Glutamatergic neuron (in vitro differentiated cells): ENCODE measurements at regions not wholly inside any gene's neighbourhood (a gene's known extent, or its start where the extent isn't known, plus 50 kb on each side); places are given as distances from the start of the nearest gene placed in this dataset.
"Not testable (repeated sequence)": the region's sequence is repeated elsewhere in the genome, so short reads cannot be mapped to it uniquely, and the experiment has no call there.

Experiments used
- DNase-seq: peaks from one replicate; pipeline ENCODE4 v3.0.0; 2022
- H3K27ac Mint-ChIP-seq: one replicate; pipeline ENCODE4 v1.8.0; 2020; ENCODE audit warnings: mild to moderate bottlenecking, mixed read lengths, inconsistent platforms; ENCODE audit not compliant: unreplicated experiment
- H3K27me3 Mint-ChIP-seq: one replicate; pipeline ENCODE4 v1.8.0; 2020; ENCODE audit warnings: mild to moderate bottlenecking, moderate library complexity, mixed read lengths, inconsistent platforms; ENCODE audit not compliant: unreplicated experiment
- H3K36me3 Mint-ChIP-seq: one replicate; pipeline ENCODE4 v1.8.0; 2020; ENCODE audit warnings: mild to moderate bottlenecking, mixed read lengths, inconsistent platforms; ENCODE audit not compliant: unreplicated experiment
- H3K4me1 Mint-ChIP-seq: one replicate; pipeline ENCODE4 v1.8.0; 2020; ENCODE audit warnings: mild to moderate bottlenecking, low read depth, mixed read lengths, inconsistent platforms; ENCODE audit not compliant: unreplicated experiment
- H3K4me3 Mint-ChIP-seq: one replicate; pipeline ENCODE4 v1.8.0; 2020; ENCODE audit warnings: mild to moderate bottlenecking, mixed read lengths, inconsistent platforms; ENCODE audit not compliant: unreplicated experiment
- H3K9me3 Mint-ChIP-seq: one replicate; pipeline ENCODE4 v1.8.0; 2020; ENCODE audit warnings: mild to moderate bottlenecking, moderate library complexity, mixed read lengths, inconsistent platforms; ENCODE audit not compliant: unreplicated experiment
- CTCF ChIP-seq: fragments of 200-600 bp; sonication (generic); IDR thresholded peaks from one replicate; pipeline ENCODE4 v1.5.0; 2021; ENCODE audit not compliant: partially characterized antibody, unreplicated experiment

GRCh38 chr7:130803127-130803526 is 69.1 kb upstream of the KLF14 start:
- Mint-ChIP-seq H3K4me3 (no peak overlapping the region), H3K27ac (no peak overlapping the region), H3K27me3 (no peaks in the 10 kb centered on the region), H3K9me3 (peaks cover 2% of the 10 kb centered on the region), H3K36me3 (no peaks in the 10 kb centered on the region), H3K4me1 (no peaks in the 10 kb centered on the region)
- no peak for TF ChIP-seq CTCF
- DNase-seq = no peak

GRCh38 chr7:130804220-130804619 is 70.2 kb upstream of the KLF14 start:
- TF ChIP-seq CTCF = no peak
- no peaks in the 10 kb centered on the region for H3K27me3 Mint-ChIP-seq
- H3K27ac Mint-ChIP-seq = no peak overlapping the region
- no peaks in the 10 kb centered on the region for H3K9me3 Mint-ChIP-seq
- no peaks in the 10 kb centered on the region for H3K36me3 Mint-ChIP-seq
- no peaks in the 10 kb centered on the region for H3K4me1 Mint-ChIP-seq
- no peak overlapping the region for H3K4me3 Mint-ChIP-seq
- no peak for DNase-seq

- not testable (repeated sequence) for H3K27ac Mint-ChIP-seq, H3K27me3 Mint-ChIP-seq, H3K36me3 Mint-ChIP-seq, H3K9me3 Mint-ChIP-seq, DNase-seq, H3K4me3 Mint-ChIP-seq, H3K4me1 Mint-ChIP-seq
Observed at GRCh38 chr7:130812819-130813218, 78.8 kb upstream of the KLF14 start.

GRCh38 chr7:130814778-130815335 is 80.8 kb upstream of the KLF14 start:
- Mint-ChIP-seq H3K4me1 (no peaks in the 10 kb centered on the region), H3K36me3 (no peaks in the 10 kb centered on the region), H3K4me3 (no peak overlapping the region), H3K27me3 (no peaks in the 10 kb centered on the region), H3K27ac (no peak overlapping the region), H3K9me3 (peaks cover 2% of the 10 kb centered on the region)
- TF ChIP-seq CTCF = no peak
- no peak for DNase-seq

- Mint-ChIP-seq H3K4me1 (no peaks in the 10 kb centered on the region), H3K27ac (no peak overlapping the region), H3K36me3 (no peaks in the 10 kb centered on the region), H3K4me3 (no peak overlapping the region), H3K9me3 (no peaks in the 10 kb centered on the region), H3K27me3 (no peaks in the 10 kb centered on the region)
- no peak for DNase-seq
- TF ChIP-seq CTCF = no peak
Observed at GRCh38 chr7:130818056-130818455, 84.0 kb upstream of the KLF14 start.
